ENCODE measurements at regions not wholly inside any gene's neighbourhood (a gene's known extent, or its start where the extent isn't known, plus 50 kb on each side); places are given as distances from the start of the nearest gene placed in this dataset.

GRCh38 chr5:1745796-1746370 lies 53.8 kb downstream of the MRPL36 start:
- 27% methylated on average over 17 of the region's 29 CpGs for WGBS (ENCODE audit: low lambda C conversion rate)
- FAIRE-seq (no peak), DNase-seq (ENCODE audit: low spot score) (no peak), ATAC-seq (no peak)
- POLR2A ChIA-PET = no interaction called here
- Histone ChIP-seq H3K4me2 (ENCODE audit: low read depth, low read length) (no peak overlapping the region), H4K20me1 (ENCODE audit: insufficient read depth, low read length) (no peaks in the 10 kb centered on the region), H3K27ac (ENCODE audit: extremely low read length, insufficient read depth, low read length) (no peak overlapping the region), H2AFZ (ENCODE audit: low read length) (no peak overlapping the region), H3K27me3 (ENCODE audit: control insufficient read depth in 1 of 2, insufficient read depth in 2 of 2, low read length in 2 of 2) (peaks cover 6 to 82% of the 10 kb centered on the region in 2 experiments; a peak in 4 of 5 replicates), H3K36me3 (replicated peaks in 1 of 2; ENCODE audit: control insufficient read depth in 1 of 2, insufficient read depth in 2 of 2, low read length in 2 of 2) (no peaks in the 10 kb centered on the region), H3K4me1 (ENCODE audit: insufficient read depth, low read length) (no peaks in the 10 kb centered on the region), H3K4me3 (replicated peaks in 1 of 3; ENCODE audit: insufficient read depth in 1 of 3, low read depth in 2 of 3, low read length in 3 of 3) (no peak overlapping the region), H3K9me3 (ENCODE audit: low read length) (no peaks in the 10 kb centered on the region; the same call in 1 of the 2 replicates), H3K9ac (ENCODE audit: insufficient read depth, low read depth, low read length) (no peak overlapping the region), H3K79me2 (ENCODE audit: insufficient read depth, low read length) (no peaks in the 10 kb centered on the region)
- in situ Hi-C loops (cut with HindIII; ENCODE audit: extremely low pct_ligation_motif_present, low pct_unique_long_range_greater_than_20kb) (no loop called here), intact Hi-C loops (cut with micrococcal nuclease; ENCODE audit: unreplicated experiment) (no loop called here)
- CTCF ChIA-PET (ENCODE audit: low intra/inter-chr PET ratio, low total read pairs) = no interaction called here
- TF ChIP-seq PHF8 (CRISPR knock-in tag; IDR thresholded peaks at IDR 0.05) (no peak), ZNF225 (CRISPR knock-in tag; IDR thresholded peaks at IDR 0.05) (no peak), ZNF224 (CRISPR knock-in tag; IDR thresholded peaks at IDR 0.05) (no peak), ZNF484 (CRISPR knock-in tag; IDR thresholded peaks at IDR 0.05; ENCODE audit: borderline replicate concordance, low read depth) (no peak)
- no TSS peak for BruUV-seq (replicated peaks)

GRCh38 chr5:1745123-1745795 lies 54.4 kb downstream of the MRPL36 start:
- BruUV-seq (replicated peaks) = no TSS peak
- H3K27me3 ChIP-seq (ENCODE audit: control insufficient read depth in 1 of 2, insufficient read depth in 2 of 2, low read length in 2 of 2) = peaks cover 6 to 75% of the 10 kb centered on the region in 2 experiments; a peak in 4 of 5 replicates
- no peaks in the 10 kb centered on the region for H3K4me1 ChIP-seq (ENCODE audit: insufficient read depth, low read length)
- POLR2A ChIA-PET = no interaction called here
- H3K27ac ChIP-seq (ENCODE audit: extremely low read length, insufficient read depth, low read length) = no peak overlapping the region
- peaks cover 6% of the 10 kb centered on the region for H3K9me3 ChIP-seq (ENCODE audit: low read length)
- H3K9ac ChIP-seq (ENCODE audit: insufficient read depth, low read depth, low read length) = no peak overlapping the region
- no peak overlapping the region for H3K4me2 ChIP-seq (ENCODE audit: low read depth, low read length)
- no peaks in the 10 kb centered on the region for H4K20me1 ChIP-seq (ENCODE audit: insufficient read depth, low read length)
- no peak overlapping the region for H2AFZ ChIP-seq (ENCODE audit: low read length)
- TF ChIP-seq FOXJ3 (CRISPR knock-in tag; IDR thresholded peaks at IDR 0.05; ENCODE audit: borderline replicate concordance) (no peak), ZNF652 (CRISPR knock-in tag; IDR thresholded peaks at IDR 0.05; ENCODE audit: borderline replicate concordance, low read depth) (no peak), HNRNPL (IDR thresholded peaks at IDR 0.05; ENCODE audit: low read depth, low read length) (no peak), GATAD1 (CRISPR knock-in tag; IDR thresholded peaks at IDR 0.05) (no peak), ZFP91 (CRISPR knock-in tag; IDR thresholded peaks at IDR 0.05; ENCODE audit: borderline replicate concordance) (no peak)
- TF ChIP-seq, protein P1, sequence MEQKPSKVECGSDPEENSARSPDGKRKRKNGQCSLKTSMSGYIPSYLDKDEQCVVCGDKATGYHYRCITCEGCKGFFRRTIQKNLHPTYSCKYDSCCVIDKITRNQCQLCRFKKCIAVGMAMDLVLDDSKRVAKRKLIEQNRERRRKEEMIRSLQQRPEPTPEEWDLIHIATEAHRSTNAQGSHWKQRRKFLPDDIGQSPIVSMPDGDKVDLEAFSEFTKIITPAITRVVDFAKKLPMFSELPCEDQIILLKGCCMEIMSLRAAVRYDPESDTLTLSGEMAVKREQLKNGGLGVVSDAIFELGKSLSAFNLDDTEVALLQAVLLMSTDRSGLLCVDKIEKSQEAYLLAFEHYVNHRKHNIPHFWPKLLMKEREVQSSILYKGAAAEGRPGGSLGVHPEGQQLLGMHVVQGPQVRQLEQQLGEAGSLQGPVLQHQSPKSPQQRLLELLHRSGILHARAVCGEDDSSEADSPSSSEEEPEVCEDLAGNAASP (CRISPR knock-in tag; IDR thresholded peaks at IDR 0.05; ENCODE audit: borderline replicate concordance) = no peak
- ATAC-seq (no peak), FAIRE-seq (no peak), DNase-seq (ENCODE audit: low spot score) (no peak)
- in situ Hi-C loops (cut with HindIII; ENCODE audit: extremely low pct_ligation_motif_present, low pct_unique_long_range_greater_than_20kb) (no loop called here), intact Hi-C loops (cut with micrococcal nuclease; ENCODE audit: unreplicated experiment) (no loop called here)
- CTCF ChIA-PET (ENCODE audit: low intra/inter-chr PET ratio, low total read pairs) = no interaction called here
- H3K79me2 ChIP-seq (ENCODE audit: insufficient read depth, low read length) = no peaks in the 10 kb centered on the region
- H3K4me3 ChIP-seq (replicated peaks in 1 of 3; ENCODE audit: insufficient read depth in 1 of 3, low read depth in 2 of 3, low read length in 3 of 3) = no peak overlapping the region
- no peaks in the 10 kb centered on the region for H3K36me3 ChIP-seq (replicated peaks in 1 of 2; ENCODE audit: control insufficient read depth in 1 of 2, insufficient read depth in 2 of 2, low read length in 2 of 2)
- WGBS (ENCODE audit: low lambda C conversion rate) = 26% methylated on average over 23 of the region's 30 CpGs

All from HepG2 (cell line).